ENCODE measurements at regions not wholly inside any gene's neighbourhood (a gene's known extent, or its start where the extent isn't known, plus 50 kb on each side); places are given as distances from the start of the nearest gene placed in this dataset.
A peak's percentile ranks its signal among the peaks of the same experiment; 100 is the strongest.

- peaks cover 4% of the 10 kb centered on the region for H3K4me1 Mint-ChIP-seq
- peak overlapping the region; percentile 82 for H3K27ac Mint-ChIP-seq
- H3K27me3 Mint-ChIP-seq = peaks cover 5% of the 10 kb centered on the region
- no peaks in the 10 kb centered on the region for H3K9me3 ChIP-seq (ENCODE audit: control insufficient read depth, low read length, poor library complexity, severe bottlenecking)
- DNase-seq (no peak), ATAC-seq (no peak)
- no peaks in the 10 kb centered on the region for H3K36me3 Mint-ChIP-seq (ENCODE audit: low read depth)
- peak overlapping the region; percentile 87 for H3K4me3 Mint-ChIP-seq
These were observed 50.2 kb upstream of the SLC30A5 start for GRCh38 chr5:69043655-69043996.
